ENCODE measurements at regions not wholly inside any gene's neighbourhood (a gene's known extent, or its start where the extent isn't known, plus 50 kb on each side); places are given as distances from the start of the nearest gene placed in this dataset.

DNA sequence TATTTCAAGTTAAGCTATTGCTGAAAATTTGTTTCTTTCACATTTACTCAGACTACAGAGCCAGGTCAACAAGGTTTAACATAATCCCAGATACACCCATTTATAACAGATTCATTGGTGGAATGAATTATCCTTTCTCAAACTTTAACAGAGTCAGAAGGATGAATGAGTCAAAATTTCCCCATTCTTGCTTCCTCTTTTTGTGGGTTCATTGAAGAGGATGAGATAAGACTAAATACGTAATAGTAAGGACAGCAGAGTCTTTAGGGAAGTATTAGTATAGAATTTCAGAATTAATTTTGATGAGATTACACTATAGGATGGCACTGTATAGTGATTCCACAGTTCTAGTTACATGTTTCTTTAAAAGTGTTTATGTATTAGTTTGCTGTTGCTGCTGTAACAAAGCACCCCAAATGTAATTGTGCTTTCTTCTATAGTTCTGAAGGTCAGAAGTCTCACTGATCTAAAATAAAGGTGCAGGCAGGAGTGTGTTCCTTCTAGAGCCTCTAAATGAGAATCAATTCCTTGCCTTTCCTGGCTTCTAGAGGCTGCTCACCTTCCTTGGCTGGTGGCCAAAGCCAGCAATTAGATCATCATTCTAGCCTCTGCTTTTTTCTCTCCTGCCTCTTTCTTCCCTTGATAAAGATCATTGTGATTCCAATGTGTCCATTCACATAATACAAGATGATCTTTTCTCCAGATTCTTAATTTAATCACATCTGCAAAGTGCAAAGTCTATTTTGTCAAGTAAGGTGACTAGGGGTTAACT is 309.3 kb upstream of the PIK3C3 start:
- 51 to 92% (median 80%) methylated on average over 1 of the region's 1 CpG for WGBS, 4 donors
- no peaks in the 10 kb centered on the region for H3K4me1 ChIP-seq
- no peak overlapping the region for H3K4me3 ChIP-seq
- TF ChIP-seq POLR2A (IDR thresholded peaks at IDR 0.05): no peak
- TF ChIP-seq, protein P1, sequence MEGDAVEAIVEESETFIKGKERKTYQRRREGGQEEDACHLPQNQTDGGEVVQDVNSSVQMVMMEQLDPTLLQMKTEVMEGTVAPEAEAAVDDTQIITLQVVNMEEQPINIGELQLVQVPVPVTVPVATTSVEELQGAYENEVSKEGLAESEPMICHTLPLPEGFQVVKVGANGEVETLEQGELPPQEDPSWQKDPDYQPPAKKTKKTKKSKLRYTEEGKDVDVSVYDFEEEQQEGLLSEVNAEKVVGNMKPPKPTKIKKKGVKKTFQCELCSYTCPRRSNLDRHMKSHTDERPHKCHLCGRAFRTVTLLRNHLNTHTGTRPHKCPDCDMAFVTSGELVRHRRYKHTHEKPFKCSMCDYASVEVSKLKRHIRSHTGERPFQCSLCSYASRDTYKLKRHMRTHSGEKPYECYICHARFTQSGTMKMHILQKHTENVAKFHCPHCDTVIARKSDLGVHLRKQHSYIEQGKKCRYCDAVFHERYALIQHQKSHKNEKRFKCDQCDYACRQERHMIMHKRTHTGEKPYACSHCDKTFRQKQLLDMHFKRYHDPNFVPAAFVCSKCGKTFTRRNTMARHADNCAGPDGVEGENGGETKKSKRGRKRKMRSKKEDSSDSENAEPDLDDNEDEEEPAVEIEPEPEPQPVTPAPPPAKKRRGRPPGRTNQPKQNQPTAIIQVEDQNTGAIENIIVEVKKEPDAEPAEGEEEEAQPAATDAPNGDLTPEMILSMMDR (IDR thresholded peaks at IDR 0.05): no peak
- DNase-seq (no peak), ATAC-seq (no peak)
- intact Hi-C loops (cut with DNase I): no loop called here
- H3K36me3 ChIP-seq: no peaks in the 10 kb centered on the region
- H3K27ac ChIP-seq: no peak overlapping the region
- H3K27me3 ChIP-seq: no peaks in the 10 kb centered on the region
- peaks cover 0 to 6% (median 0%) of the 10 kb centered on the region in 12 donors for H3K9me3 ChIP-seq

DNA sequence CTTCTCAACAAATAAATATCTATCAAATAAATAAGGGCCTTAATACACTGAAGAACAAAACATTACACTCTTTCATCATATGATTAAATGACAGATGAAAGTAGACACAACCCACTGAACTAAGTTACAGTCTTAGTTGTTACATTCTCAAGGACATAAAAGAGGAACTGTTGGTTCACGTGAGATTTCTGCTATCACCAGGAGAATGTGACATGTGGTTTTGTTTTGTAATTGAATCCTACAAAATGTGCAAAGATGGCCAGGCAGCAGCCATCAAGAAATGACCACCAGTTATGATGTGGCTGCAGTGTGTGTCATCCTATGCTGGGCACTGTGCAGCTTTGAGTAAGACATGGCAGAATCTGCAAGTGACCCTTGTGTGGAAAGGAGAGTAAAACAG is 310.6 kb upstream of the PIK3C3 start:
- H3K27ac ChIP-seq: no peak overlapping the region
- DNase-seq: no peak
- no peak for TF ChIP-seq POLR2A (IDR thresholded peaks at IDR 0.05)
- TF ChIP-seq, protein P1 (IDR thresholded peaks at IDR 0.05): no peak
- H3K27me3 ChIP-seq: no peaks in the 10 kb centered on the region
- no peaks in the 10 kb centered on the region for H3K4me1 ChIP-seq
- H3K9me3 ChIP-seq: peaks cover 0 to 6% (median 0%) of the 10 kb centered on the region in 12 donors
- 72 to 80% (median 77%) methylated on average over 1 of the region's 1 CpG for WGBS, 4 donors
- no peak overlapping the region for H3K4me3 ChIP-seq
- no peak for ATAC-seq
- intact Hi-C loops (cut with DNase I): no loop called here
- no peaks in the 10 kb centered on the region for H3K36me3 ChIP-seq

DNA sequence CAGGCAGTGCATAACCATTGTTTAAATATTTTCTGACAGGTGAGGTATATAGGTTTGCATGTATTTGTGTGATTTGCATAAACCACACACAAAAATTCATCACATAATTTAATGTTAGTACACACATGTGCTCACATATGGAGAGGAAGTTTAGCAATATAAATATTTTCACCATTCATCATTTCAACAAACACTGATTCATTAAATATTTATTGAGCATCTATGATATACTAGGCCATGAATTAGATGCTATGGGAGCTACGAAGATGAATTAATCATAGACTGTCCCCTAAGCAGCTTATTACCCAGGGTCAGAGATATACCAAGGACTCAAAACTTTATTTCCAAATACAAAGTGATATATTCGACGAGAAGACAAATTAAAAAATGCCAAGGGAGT is 311.6 kb upstream of the PIK3C3 start:
- peaks cover 0 to 6% (median 0%) of the 10 kb centered on the region in 12 donors for H3K9me3 ChIP-seq
- H3K36me3 ChIP-seq: no peaks in the 10 kb centered on the region
- intact Hi-C loops (cut with DNase I): no loop called here
- TF ChIP-seq POLR2A (IDR thresholded peaks at IDR 0.05): no peak
- TF ChIP-seq, protein P1 (IDR thresholded peaks at IDR 0.05): no peak
- H3K27ac ChIP-seq: no peak overlapping the region
- 91 to 93% (median 92%) methylated on average over 3 of the region's 3 CpGs for WGBS, 4 donors
- H3K27me3 ChIP-seq: no peaks in the 10 kb centered on the region
- DNase-seq: no peak
- no peak overlapping the region for H3K4me3 ChIP-seq
- no peak for ATAC-seq
- no peaks in the 10 kb centered on the region for H3K4me1 ChIP-seq

DNA sequence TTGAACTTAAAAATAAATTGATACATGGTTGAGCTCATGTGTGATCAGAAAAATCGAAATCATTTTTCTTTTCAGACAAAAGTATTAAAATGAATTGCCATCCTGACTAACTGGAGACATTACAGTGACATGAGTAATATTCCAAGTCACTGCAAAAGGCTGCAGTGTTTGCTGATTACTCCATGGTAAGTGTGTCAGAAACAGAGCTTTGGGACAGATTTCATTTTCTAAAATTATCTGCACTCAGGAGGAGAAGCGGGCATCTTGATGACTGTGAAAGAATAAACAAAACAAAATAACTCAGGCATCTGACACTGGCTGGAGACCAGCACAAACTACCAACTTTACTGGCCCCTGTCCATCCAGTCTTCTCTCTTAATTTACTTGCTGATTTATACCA is 312.3 kb upstream of the PIK3C3 start:
- peaks cover 0 to 6% (median 0%) of the 10 kb centered on the region in 12 donors for H3K9me3 ChIP-seq
- TF ChIP-seq POLR2A (IDR thresholded peaks at IDR 0.05): no peak
- TF ChIP-seq, protein P1 (IDR thresholded peaks at IDR 0.05): no peak
- ATAC-seq: no peak
- no peak overlapping the region for H3K27ac ChIP-seq
- intact Hi-C loops (cut with DNase I): no loop called here
- DNase-seq: no peak
- H3K4me1 ChIP-seq: no peaks in the 10 kb centered on the region
- H3K36me3 ChIP-seq: no peaks in the 10 kb centered on the region
- 53 to 75% (median 63%) methylated on average over 2 of the region's 2 CpGs for WGBS, 4 donors
- H3K27me3 ChIP-seq: no peaks in the 10 kb centered on the region
- H3K4me3 ChIP-seq: no peak overlapping the region
